IMR-90 (cell line): ENCODE measurements at regions not wholly inside any gene's neighbourhood (a gene's known extent, or its start where the extent isn't known, plus 50 kb on each side); places are given as distances from the start of the nearest gene placed in this dataset.

Source experiments
- POLR2A ChIP-seq: IDR thresholded peaks from 2 replicates; pipeline ENCODE4 v1.6.1; 2012; ENCODE audit warnings: mild to moderate bottlenecking, low read depth, low read length
- TF ChIP-seq, protein P1 (sequence below): fragments of 150-350 bp; IDR thresholded peaks from 2 replicates; pipeline ENCODE4 v1.6.1; 2016; ENCODE audit warnings: low read depth, mild to moderate bottlenecking, low read length, moderate library complexity, borderline replicate concordance
- TF ChIP-seq, protein P2 (sequence below): conservative IDR thresholded peaks from 2 replicates; pipeline ENCODE4 v1.5.1; 2012; ENCODE audit warnings: mild to moderate bottlenecking, low read depth, low read length, improper control_type of control experiment

DNA sequence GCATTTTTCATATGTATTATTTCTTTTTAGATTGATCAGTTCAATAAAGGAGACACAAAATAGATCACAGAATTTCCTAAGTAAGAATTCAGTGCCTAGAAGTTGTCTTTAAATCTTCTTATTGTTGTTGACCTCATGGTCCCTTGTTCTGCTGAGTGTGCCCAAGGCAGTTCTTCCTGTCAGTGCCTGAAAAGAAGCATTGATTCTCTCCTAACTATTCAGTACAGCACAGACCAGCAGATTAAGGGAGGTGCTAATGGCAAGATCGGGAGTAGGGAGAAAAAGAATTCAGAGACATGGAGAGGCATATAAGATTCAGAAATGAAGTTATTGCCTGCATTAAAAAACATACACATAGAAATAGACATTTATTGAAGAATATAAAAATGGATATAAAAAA is 180.5 kb upstream of the PCDH9 start:
- TF ChIP-seq, protein P1, sequence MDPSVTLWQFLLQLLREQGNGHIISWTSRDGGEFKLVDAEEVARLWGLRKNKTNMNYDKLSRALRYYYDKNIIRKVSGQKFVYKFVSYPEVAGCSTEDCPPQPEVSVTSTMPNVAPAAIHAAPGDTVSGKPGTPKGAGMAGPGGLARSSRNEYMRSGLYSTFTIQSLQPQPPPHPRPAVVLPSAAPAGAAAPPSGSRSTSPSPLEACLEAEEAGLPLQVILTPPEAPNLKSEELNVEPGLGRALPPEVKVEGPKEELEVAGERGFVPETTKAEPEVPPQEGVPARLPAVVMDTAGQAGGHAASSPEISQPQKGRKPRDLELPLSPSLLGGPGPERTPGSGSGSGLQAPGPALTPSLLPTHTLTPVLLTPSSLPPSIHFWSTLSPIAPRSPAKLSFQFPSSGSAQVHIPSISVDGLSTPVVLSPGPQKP = no peak
- TF ChIP-seq POLR2A = no peak
- TF ChIP-seq, protein P2, sequence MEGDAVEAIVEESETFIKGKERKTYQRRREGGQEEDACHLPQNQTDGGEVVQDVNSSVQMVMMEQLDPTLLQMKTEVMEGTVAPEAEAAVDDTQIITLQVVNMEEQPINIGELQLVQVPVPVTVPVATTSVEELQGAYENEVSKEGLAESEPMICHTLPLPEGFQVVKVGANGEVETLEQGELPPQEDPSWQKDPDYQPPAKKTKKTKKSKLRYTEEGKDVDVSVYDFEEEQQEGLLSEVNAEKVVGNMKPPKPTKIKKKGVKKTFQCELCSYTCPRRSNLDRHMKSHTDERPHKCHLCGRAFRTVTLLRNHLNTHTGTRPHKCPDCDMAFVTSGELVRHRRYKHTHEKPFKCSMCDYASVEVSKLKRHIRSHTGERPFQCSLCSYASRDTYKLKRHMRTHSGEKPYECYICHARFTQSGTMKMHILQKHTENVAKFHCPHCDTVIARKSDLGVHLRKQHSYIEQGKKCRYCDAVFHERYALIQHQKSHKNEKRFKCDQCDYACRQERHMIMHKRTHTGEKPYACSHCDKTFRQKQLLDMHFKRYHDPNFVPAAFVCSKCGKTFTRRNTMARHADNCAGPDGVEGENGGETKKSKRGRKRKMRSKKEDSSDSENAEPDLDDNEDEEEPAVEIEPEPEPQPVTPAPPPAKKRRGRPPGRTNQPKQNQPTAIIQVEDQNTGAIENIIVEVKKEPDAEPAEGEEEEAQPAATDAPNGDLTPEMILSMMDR = no peak
